CD4-positive, alpha-beta T cell treated with Interleukin-10 for 1 hour (primary cell): ENCODE measurements at regions not wholly inside any gene's neighbourhood (a gene's known extent, or its start where the extent isn't known, plus 50 kb on each side); places are given as distances from the start of the nearest gene placed in this dataset.

Experiments used
- DNase-seq: peaks from one replicate; pipeline ENCODE4 v3.0.0-alpha.2; 2020

- no peak for DNase-seq
Observed at GRCh38 chr13:40496035-40496810, 170.2 kb downstream of the FOXO1 start.

- no peak for DNase-seq
Observed at GRCh38 chr13:40498461-40498860, 168.0 kb downstream of the FOXO1 start.

- DNase-seq: no peak
Observed at GRCh38 chr13:40502236-40502635, 164.2 kb downstream of the FOXO1 start.

GRCh38 chr13:40503011-40503410 is 163.4 kb downstream of the FOXO1 start:
- no peak for DNase-seq

GRCh38 chr13:40503966-40504591 is 162.4 kb downstream of the FOXO1 start:
- DNase-seq: no peak

GRCh38 chr13:40504641-40505040 is 161.8 kb downstream of the FOXO1 start:
- no peak for DNase-seq

GRCh38 chr13:40505196-40505595 is 161.2 kb downstream of the FOXO1 start:
- DNase-seq: no peak
